Vagina (tissue), 2 donors: ENCODE measurements at regions not wholly inside any gene's neighbourhood (a gene's known extent, or its start where the extent isn't known, plus 50 kb on each side); places are given as distances from the start of the nearest gene placed in this dataset.

ENCODE experiments used
- CTCF ChIP-seq, 3 experiments: fragments of 450-650 bp in 2 of 3; fragments of 200-600 bp in 1 of 3; sonication (generic) in 1 of 3; IDR thresholded peaks; one replicate each; pipeline ENCODE4 v1.5.1; 2017 to 2019; ENCODE audit warnings: antibody characterized with exemption in 3 of 3, mild to moderate bottlenecking in 2 of 3, moderate library complexity in 2 of 3
- POLR2A ChIP-seq, 2 donors: fragments of 450-650 bp; IDR thresholded peaks; one replicate each; pipeline ENCODE4 v1.6.1; 2017; ENCODE audit warnings: antibody characterized with exemption in 2 of 2, mild to moderate bottlenecking in 2 of 2, moderate library complexity in 2 of 2
- POLR2AphosphoS5 ChIP-seq, 2 donors: sonication (generic); formaldehyde crosslinking; IDR thresholded peaks; one replicate each; pipeline ENCODE4 v1.9.0; 2017; ENCODE audit warnings: antibody characterized with exemption in 2 of 2, mild to moderate bottlenecking in 2 of 2, low read depth in 1 of 2; ENCODE audit not compliant: insufficient read depth in 1 of 2

- TF ChIP-seq POLR2AphosphoS5 (IDR thresholded peaks at IDR 0.05; ENCODE audit: insufficient read depth in 1 of 2, low read depth in 1 of 2) (no peak), CTCF (IDR thresholded peaks at IDR 0.05) (no peak), POLR2A (IDR thresholded peaks at IDR 0.05) (no peak)
These were observed 223.8 kb downstream of the HAO1 start for GRCh38 chr20:7716286-7716972.
